ENCODE measurements at regions not wholly inside any gene's neighbourhood (a gene's known extent, or its start where the extent isn't known, plus 50 kb on each side); places are given as distances from the start of the nearest gene placed in this dataset.

GRCh38 chr4:136864604-136865185 lies 667.6 kb downstream of the PCDH18 start:
- TF ChIP-seq BACH2 (CRISPR knock-in tag; IDR thresholded peaks at IDR 0.05; ENCODE audit: borderline replicate concordance) (no peak), ZFP3 (CRISPR knock-in tag; IDR thresholded peaks at IDR 0.05) (no peak), ZC3H10 (CRISPR knock-in tag; IDR thresholded peaks at IDR 0.05) (no peak), ARNTL (CRISPR knock-in tag; IDR thresholded peaks at IDR 0.05; ENCODE audit: borderline replicate concordance, low read depth) (no peak), ZNF565 (CRISPR knock-in tag; conservative IDR thresholded peaks at IDR 0.05; ENCODE audit: low read depth) (no peak), POU6F1 (CRISPR knock-in tag; IDR thresholded peaks at IDR 0.05; ENCODE audit: borderline replicate concordance, low read depth) (no peak), TSHZ2 (CRISPR knock-in tag; IDR thresholded peaks at IDR 0.05) (no peak), ISL1 (CRISPR knock-in tag; IDR thresholded peaks at IDR 0.05) (no peak)
- peak; percentile 98 for ATAC-seq

GRCh38 chr4:136863756-136864155 lies 668.5 kb downstream of the PCDH18 start:
- ATAC-seq = 0 out of 3 replicates have a peak, but pooled peaks have one; percentile 18
- TF ChIP-seq ZNF565 (CRISPR knock-in tag; conservative IDR thresholded peaks at IDR 0.05; ENCODE audit: low read depth) (no peak), ESRRG (CRISPR knock-in tag; IDR thresholded peaks at IDR 0.05) (no peak), PPARA (CRISPR knock-in tag; IDR thresholded peaks at IDR 0.05; ENCODE audit: borderline replicate concordance) (no peak), OSR1 (CRISPR knock-in tag; IDR thresholded peaks at IDR 0.05) (no peak), TSHZ2 (CRISPR knock-in tag; IDR thresholded peaks at IDR 0.05) (no peak)

GRCh38 chr4:136862653-136863052 lies 669.6 kb downstream of the PCDH18 start:
- ATAC-seq = no peak
- no peak for TF ChIP-seq CREB5 (CRISPR knock-in tag; IDR thresholded peaks at IDR 0.05; ENCODE audit: low read depth)

GRCh38 chr4:136861091-136861490 lies 671.2 kb downstream of the PCDH18 start:
- no peak for ATAC-seq
- no peak for TF ChIP-seq CREB5 (CRISPR knock-in tag; IDR thresholded peaks at IDR 0.05; ENCODE audit: low read depth)
- TF ChIP-seq TCF4 (CRISPR knock-in tag; IDR thresholded peaks at IDR 0.05; ENCODE audit: borderline replicate concordance) = no peak
- TF ChIP-seq POU6F1 (CRISPR knock-in tag; IDR thresholded peaks at IDR 0.05; ENCODE audit: borderline replicate concordance, low read depth) = no peak
- no peak for TF ChIP-seq ZNF8 (CRISPR knock-in tag; IDR thresholded peaks at IDR 0.05)
- TF ChIP-seq CSRNP3 (CRISPR knock-in tag; IDR thresholded peaks at IDR 0.05) = no peak
- no peak for TF ChIP-seq ARNTL (CRISPR knock-in tag; IDR thresholded peaks at IDR 0.05; ENCODE audit: borderline replicate concordance, low read depth)
- TF ChIP-seq TSHZ2 (CRISPR knock-in tag; IDR thresholded peaks at IDR 0.05) = no peak
- no peak for TF ChIP-seq ZFP30 (CRISPR knock-in tag; IDR thresholded peaks at IDR 0.05)
- TF ChIP-seq GLIS3 (CRISPR knock-in tag; IDR thresholded peaks at IDR 0.05) = no peak
- no peak for TF ChIP-seq OSR1 (CRISPR knock-in tag; IDR thresholded peaks at IDR 0.05)
- no peak for TF ChIP-seq ESRRG (CRISPR knock-in tag; IDR thresholded peaks at IDR 0.05)

Data from SK-N-SH treated with all-trans-retinoic acid at 6 μM for 48 hours (cell line).